ENCODE measurements at regions not wholly inside any gene's neighbourhood (a gene's known extent, or its start where the extent isn't known, plus 50 kb on each side); places are given as distances from the start of the nearest gene placed in this dataset.

GRCh38 chr12:125193376-125194152 is 128.3 kb downstream of the AACS start:
- no peak for DNase-seq (ENCODE audit: extremely low read depth, low read depth, low spot score)

- no peak for DNase-seq (ENCODE audit: extremely low read depth, low read depth, low spot score)
These were observed 129.0 kb downstream of the AACS start for GRCh38 chr12:125194163-125194773.

DNA sequence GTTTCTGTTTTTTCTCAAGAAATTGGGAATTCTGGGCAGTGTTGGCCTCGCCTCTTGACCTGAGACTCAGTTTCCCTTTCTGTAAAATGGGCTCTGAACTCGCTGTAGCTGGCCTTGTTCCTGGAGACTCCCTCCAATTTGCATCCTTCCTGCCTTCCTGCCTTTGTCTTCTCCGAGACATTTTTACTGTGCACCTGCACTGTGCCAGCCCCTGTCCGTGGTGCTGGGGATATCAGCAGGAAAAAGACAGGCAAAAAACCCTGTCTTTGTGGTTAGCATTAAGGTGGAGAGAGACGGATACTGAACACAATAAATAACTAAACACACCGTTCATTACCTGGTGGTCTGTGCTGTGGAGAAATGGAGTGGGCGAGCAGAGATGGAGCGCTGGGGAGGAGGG is 129.8 kb downstream of the AACS start:
- no peak for DNase-seq (ENCODE audit: extremely low read depth, low read depth, low spot score)

DNA sequence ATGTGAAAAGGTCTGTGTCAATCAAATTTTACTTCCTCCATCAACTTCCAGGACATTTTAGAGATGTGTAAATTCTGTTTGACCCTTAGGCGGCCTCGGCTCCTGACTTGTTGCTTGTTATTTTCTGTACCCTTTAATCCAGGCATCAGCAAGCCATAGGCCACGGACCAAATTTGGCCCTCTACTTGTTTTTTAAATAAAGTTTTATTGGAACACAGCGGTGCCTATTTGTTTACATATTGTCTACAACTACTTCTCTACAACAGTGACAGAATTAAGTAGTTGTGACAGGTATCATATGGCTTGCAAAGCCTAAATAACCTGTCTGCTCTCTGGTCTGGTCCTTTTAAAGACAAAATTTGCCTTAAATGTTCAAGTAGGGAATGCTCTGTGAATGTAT is 132.1 kb downstream of the AACS start:
- no peak for DNase-seq (ENCODE audit: extremely low read depth, low read depth, low spot score)

DNA sequence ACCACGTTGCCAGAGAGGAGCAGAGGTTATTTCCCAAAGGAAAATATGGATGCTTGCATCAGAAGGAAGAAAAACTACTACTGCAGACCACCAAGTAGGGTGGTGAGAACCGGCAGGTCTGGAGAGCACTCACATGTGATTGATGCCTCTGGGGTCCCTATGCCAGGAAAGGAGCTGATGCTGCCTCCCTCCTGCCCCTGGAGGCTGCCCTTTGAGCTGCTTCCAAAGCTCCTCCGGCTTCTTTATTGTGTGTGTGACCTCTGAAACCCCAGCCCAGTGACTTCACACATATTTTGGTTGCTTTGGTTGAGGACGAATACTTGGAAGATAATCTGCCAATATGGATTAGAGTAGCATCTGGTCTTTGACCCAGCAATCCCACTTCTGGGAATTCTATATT is 133.4 kb downstream of the AACS start:
- DNase-seq (ENCODE audit: extremely low read depth, low read depth, low spot score) = no peak

- no peak for DNase-seq (ENCODE audit: extremely low read depth, low read depth, low spot score)
These were observed 135.9 kb downstream of the AACS start for GRCh38 chr12:125201090-125201489.

DNA sequence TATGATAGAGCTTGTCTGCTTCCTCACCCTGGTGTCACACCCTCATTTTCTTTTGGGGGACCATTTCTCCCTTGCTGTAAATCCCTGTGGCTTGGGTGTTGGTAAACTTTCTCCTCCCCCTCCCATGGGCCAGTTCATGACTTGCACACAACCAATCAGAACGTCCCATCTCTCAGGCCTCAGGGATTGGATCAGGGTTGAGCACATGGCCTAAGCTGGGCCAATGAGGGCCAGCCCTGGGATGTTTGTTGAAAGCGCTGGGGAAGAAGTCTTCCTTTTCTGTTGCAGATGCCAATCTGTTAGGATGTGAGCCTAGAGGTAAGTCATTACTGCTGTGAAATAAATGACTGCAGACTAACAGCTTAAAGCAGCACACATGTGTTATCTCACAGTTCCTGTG is 136.7 kb downstream of the AACS start:
- no peak for DNase-seq (ENCODE audit: extremely low read depth, low read depth, low spot score)

GRCh38 chr12:125202421-125202820 is 137.2 kb downstream of the AACS start:
- no peak for DNase-seq (ENCODE audit: extremely low read depth, low read depth, low spot score)

- no peak for DNase-seq (ENCODE audit: extremely low read depth, low read depth, low spot score)
These were observed 138.0 kb downstream of the AACS start for GRCh38 chr12:125203145-125203765.

GRCh38 chr12:125205386-125205785 is 140.2 kb downstream of the AACS start:
- no peak for DNase-seq (ENCODE audit: extremely low read depth, low read depth, low spot score)

- no peak for DNase-seq (ENCODE audit: extremely low read depth, low read depth, low spot score)
These were observed 141.5 kb downstream of the AACS start for GRCh38 chr12:125206711-125207110.

DNA sequence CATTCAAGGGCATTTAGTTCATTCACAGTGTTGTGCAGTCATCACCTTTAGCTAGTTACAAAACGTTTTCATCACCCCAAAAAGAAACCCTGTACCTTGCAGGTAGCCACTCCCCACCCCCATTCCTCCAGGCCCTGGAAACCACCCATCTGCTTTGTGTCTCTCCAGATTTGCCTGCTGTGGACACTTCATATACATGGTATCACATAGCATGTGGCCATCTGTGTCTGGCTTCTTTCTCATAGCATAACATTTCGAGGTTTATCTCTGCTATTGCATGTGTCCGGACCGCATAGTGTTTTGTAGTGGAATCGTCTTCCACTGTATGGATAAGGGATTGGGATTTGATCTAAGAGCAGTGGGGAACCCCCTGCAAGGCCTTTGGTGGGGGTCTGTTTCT is 143.1 kb downstream of the AACS start:
- no peak for DNase-seq (ENCODE audit: extremely low read depth, low read depth, low spot score)

DNA sequence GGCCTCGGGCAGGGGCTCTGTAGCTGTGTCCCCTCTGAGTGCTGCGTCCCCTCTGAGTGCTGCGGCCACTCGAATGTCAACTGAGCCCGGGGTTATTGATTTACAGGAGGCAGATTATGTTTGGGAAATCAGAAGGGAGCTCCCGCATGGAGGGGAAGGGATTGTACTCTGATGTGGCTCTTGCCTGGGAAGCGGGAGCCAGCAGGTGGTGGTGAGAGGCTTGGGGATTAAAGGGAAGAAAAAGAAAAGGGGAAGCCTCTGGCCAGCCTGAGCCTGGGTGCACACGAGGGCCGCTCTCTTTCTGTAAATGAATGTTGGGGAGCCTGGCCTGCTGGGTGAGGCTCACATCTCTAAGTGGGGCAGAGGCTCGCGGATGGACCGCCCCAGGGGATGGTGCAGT is 143.7 kb downstream of the AACS start:
- DNase-seq (ENCODE audit: extremely low read depth, low read depth, low spot score) = no peak

DNA sequence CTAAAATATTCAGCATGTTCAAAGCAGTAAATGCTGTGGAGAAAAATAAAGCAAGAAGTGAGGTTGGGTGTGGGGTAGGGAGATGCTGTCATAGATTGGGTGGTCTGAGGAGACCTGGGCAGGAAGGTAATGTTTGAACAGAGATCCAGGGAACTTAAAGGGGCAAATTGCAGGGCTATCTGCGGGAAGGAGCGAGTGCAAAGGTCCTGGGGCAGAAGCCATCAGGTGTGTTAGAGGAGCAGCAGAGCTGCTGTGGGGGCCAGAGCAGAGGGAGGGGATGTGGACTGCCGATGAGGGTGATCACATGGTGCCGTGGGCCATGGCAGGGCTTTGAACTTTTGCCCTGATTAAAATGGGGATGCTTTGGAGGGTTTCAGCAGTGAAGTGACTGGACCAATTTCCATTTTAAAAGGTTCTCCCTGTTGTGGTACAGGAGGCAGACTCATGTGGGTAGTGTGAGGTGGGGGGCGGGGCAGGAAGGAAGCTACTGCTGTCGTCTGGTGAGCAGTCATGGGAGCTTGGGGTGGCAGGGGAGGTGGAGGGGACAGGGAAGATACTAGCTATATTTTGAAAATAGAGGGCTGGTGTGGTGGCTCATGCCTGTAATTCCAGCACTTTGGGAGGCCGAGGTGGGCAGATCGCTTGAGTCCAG is 145.0 kb downstream of the AACS start:
- no peak for DNase-seq (ENCODE audit: extremely low read depth, low read depth, low spot score)

GRCh38 chr12:125211464-125211863 is 146.2 kb downstream of the AACS start:
- DNase-seq (ENCODE audit: extremely low read depth, low read depth, low spot score) = no peak

- DNase-seq (ENCODE audit: extremely low read depth, low read depth, low spot score) = no peak
These were observed 149.1 kb downstream of the AACS start for GRCh38 chr12:125214289-125214688.

DNA sequence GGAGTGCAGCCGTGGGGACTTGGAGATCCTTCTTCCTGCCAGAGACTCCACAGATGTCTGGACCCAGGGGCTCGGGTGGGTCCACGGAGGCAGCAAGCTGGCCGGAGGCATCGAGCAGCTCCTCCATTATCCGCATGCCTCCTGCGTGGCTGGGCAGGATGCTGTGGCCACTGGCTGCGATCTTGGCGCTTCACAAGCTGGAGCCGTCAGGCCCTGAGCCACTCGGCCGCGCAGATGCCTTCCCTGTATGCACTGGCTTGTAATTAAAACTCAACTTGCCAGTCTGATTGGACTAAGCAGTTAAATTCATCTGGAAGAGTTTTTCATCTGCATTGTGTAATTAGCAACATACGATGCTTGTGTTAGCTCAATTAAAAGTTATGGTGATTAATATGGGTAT is 151.5 kb downstream of the AACS start:
- no peak for DNase-seq (ENCODE audit: extremely low read depth, low read depth, low spot score)

DNA sequence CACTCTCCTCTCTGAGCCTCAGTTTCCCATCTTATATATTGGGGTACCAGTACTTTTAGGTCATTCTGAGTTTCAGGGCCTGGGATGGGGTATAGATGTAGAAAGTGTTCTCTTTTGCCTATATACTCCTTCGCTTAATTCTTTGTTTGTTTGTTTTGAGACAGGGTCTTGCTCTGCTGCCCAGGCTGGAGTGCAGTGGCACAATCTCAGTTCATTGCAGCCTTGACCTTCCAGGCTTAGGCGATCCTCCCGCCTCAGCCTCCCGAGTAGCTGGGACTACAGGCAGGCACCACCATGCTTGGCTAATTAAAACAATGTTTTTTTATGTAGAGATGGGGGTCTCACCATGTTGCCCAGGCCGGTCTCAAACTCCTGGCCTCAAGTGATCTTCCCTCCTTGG is 152.1 kb downstream of the AACS start:
- no peak for DNase-seq (ENCODE audit: extremely low read depth, low read depth, low spot score)

GRCh38 chr12:125218952-125219351 is 153.7 kb downstream of the AACS start:
- DNase-seq (ENCODE audit: extremely low read depth, low read depth, low spot score) = no peak

DNA sequence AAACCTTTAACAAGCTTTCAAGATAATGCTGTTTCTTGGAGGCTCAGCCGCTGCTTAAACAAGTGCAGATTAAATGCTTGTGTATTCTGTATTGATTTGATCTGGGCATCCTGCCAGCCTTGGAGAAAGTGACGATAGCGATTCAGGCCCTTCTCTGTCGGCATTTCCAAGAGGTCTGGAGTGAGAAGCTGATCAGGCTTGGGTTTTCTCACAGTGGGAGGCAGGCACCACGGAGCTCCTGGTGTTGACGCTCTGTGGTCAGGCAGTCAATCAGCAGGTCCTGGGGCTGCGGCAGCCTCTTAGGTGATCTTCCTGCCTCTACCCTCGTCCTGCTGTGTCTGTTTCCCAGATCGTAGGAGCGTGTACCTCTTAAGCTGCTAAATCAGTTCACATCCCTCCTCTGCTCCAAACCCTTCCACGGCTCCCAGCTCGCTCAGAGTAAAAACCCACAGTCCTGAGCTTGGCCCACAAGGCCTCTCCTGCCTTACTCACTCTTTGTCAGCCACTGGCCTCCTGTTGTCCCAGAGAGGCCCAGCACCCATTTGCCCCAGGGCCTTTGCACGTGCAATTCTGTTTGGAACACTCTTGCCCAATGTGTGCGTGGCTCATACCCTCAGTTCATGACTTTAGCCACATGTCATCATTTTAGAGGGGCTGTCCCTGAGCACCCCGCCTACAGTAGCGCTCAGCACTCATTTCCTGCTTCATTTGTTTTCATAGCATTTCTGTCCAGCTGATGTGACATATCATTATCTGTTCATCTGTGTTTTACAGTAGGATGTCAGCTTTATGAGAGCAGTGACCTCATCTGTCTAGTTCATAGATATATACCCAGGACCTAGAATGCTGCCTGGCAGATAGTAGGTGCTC is 155.4 kb downstream of the AACS start:
- no peak for DNase-seq (ENCODE audit: extremely low read depth, low read depth, low spot score)

DNA sequence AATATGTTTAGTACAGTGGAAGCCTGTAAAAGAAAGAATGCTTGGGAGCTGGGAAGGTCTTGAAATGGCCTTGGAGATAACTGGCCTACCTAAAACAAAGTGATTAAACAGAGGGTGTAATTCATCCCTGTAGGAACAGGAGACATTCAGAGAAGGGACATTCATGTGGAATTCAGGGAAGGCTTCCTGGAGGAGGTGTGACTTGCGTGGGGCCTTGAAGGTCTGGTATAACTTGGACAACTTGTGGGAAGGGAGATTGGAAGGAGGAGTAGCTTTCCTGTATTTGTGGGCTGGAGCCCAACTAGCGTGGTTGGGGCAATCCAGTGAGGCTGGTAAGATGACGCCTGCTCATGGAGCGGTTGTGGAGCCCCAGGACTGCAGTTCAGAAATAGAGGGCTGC is 156.4 kb downstream of the AACS start:
- no peak for DNase-seq (ENCODE audit: extremely low read depth, low read depth, low spot score)

Data from glomerular endothelial cell (primary cell).